ENCODE measurements at regions not wholly inside any gene's neighbourhood (a gene's known extent, or its start where the extent isn't known, plus 50 kb on each side); places are given as distances from the start of the nearest gene placed in this dataset.

DNA sequence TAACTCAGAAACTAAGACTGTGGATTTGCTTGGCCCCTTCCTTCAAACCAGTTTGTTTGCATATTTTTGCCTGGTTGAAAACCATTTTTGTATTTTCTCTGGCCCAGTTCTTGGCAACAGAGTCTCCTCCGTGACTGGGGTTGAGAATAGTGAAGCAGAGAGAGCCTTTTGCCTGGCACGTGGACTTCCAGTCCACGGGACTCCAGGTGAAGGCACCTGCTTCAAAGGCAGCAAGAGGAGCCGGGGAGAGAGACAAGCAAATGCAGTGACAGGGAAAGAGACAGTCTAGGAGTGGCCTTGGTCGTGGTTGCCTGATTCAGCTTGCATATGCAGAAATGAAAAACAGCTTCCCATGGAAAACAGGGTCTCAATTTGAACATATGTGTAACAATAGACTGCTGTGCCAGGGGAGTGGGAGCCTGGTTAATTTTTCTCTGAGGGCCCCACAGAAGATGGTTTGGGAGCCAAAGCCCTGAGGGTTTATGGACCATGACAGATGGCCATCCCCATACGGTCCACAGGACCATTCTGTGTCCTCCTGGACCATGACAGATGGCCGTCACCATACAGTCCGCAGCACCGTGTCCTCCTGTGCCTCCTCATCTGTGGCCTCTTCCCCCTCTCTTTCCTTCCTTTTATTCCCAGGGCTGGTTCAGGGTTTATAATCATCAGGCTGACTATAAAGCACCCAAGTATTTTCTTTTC, 272.2 kb upstream of the RASGEF1B start:
- TF ChIP-seq BHLHE40 (IDR thresholded peaks at IDR 0.05; ENCODE audit: borderline replicate concordance) (no peak), FOXA1 (IDR thresholded peaks at IDR 0.05) (no peak), FOXM1 (IDR thresholded peaks at IDR 0.05; ENCODE audit: borderline replicate concordance) (no peak), ZNF384 (IDR thresholded peaks at IDR 0.05) (no peak), SUZ12 (IDR thresholded peaks at IDR 0.05) (no peak), HDGF (IDR thresholded peaks at IDR 0.05; ENCODE audit: borderline replicate concordance) (no peak), TARDBP (IDR thresholded peaks at IDR 0.05) (no peak)

Data from HEK293T (cell line).